ENCODE measurements at regions not wholly inside any gene's neighbourhood (a gene's known extent, or its start where the extent isn't known, plus 50 kb on each side); places are given as distances from the start of the nearest gene placed in this dataset.
A peak's percentile ranks its signal among the peaks of the same experiment; 100 is the strongest.

GRCh38 chr7:80369321-80369720 is 142.5 kb downstream of the GNAT3 start:
- POLR2A ChIA-PET = no interaction called here
- Histone ChIP-seq H3K9ac (replicated peaks; ENCODE audit: extremely low read depth, insufficient read depth, low read length) (no peak overlapping the region), H4K20me1 (replicated peaks; ENCODE audit: control insufficient read depth, extremely low read depth, insufficient read depth, low read length) (no peaks in the 10 kb centered on the region), H3K9me3 (replicated peaks; ENCODE audit: control insufficient read depth, insufficient read depth, low read length) (no peaks in the 10 kb centered on the region), H3K4me3 (replicated peaks in 1 of 3; ENCODE audit: insufficient read depth in 1 of 3, low read depth in 1 of 3, low read length in 3 of 3) (no peak overlapping the region), H3K4me2 (ENCODE audit: insufficient read depth, low read length) (peak overlapping the region; percentile 41), H3K79me2 (ENCODE audit: control insufficient read depth, insufficient read depth, low read length) (no peaks in the 10 kb centered on the region), H3K27ac (ENCODE audit: insufficient read depth, low read depth, low read length) (no peak overlapping the region), H3K27me3 (ENCODE audit: control insufficient read depth in 2 of 2, insufficient read depth in 2 of 2, low read length in 2 of 2) (no peaks in the 10 kb centered on the region), H2AFZ (ENCODE audit: low read depth, low read length) (peak overlapping the region; percentile 82), H3K4me1 (ENCODE audit: control insufficient read depth, extremely low read depth, insufficient read depth, low read length) (peaks cover 5% of the 10 kb centered on the region), H3K36me3 (ENCODE audit: control insufficient read depth in 2 of 2, extremely low read depth in 1 of 2, insufficient read depth in 2 of 2, low read length in 2 of 2) (no peaks in the 10 kb centered on the region), H3K9me1 (replicated peaks; ENCODE audit: control insufficient read depth, extremely low read depth, insufficient read depth, low read length) (no peaks in the 10 kb centered on the region)
- dilution Hi-C loops (cut with MboI; ENCODE audit: extremely low pct_ligation_motif_present, low sequenced_read_pairs) (no loop called here), intact Hi-C loops (cut with micrococcal nuclease) (no loop called here)
- DNase-seq (ENCODE audit: low read depth, low spot score) (peak; percentile 85), FAIRE-seq (no peak)
- BruUV-seq (replicated peaks) = no TSS peak
- CTCF ChIA-PET = interaction anchor here (1.1 kb wide), 2 partner anchors 10 to 20 kb away, joined by 3 read pairs; no protein-coding TSS in a partner anchor
- TF ChIP-seq JUN (IDR thresholded peaks at IDR 0.05; ENCODE audit: borderline replicate concordance, insufficient read depth, insufficient read length, low read depth) (no peak), EZH2 (IDR thresholded peaks at IDR 0.05; ENCODE audit: borderline replicate concordance, low read depth, low read length, severe bottlenecking) (no peak), FOS (IDR thresholded peaks at IDR 0.05; ENCODE audit: borderline replicate concordance, insufficient read depth, low read length) (no peak), MAX (IDR thresholded peaks at IDR 0.05; ENCODE audit: insufficient read depth, insufficient read length) (no peak), GATA2 (IDR thresholded peaks at IDR 0.05; ENCODE audit: insufficient read depth, insufficient read length, low read depth, low read length) (no peak)

GRCh38 chr7:80362677-80363076 is 149.2 kb downstream of the GNAT3 start:
- ChIA-PET CTCF (no interaction called here), POLR2A (no interaction called here)
- FAIRE-seq (no peak), DNase-seq (ENCODE audit: low read depth, low spot score) (no peak)
- no peak overlapping the region for H3K9ac ChIP-seq (replicated peaks; ENCODE audit: extremely low read depth, insufficient read depth, low read length)
- H3K27ac ChIP-seq (ENCODE audit: insufficient read depth, low read depth, low read length) = no peak overlapping the region
- no peaks in the 10 kb centered on the region for H3K27me3 ChIP-seq (ENCODE audit: control insufficient read depth in 2 of 2, insufficient read depth in 2 of 2, low read length in 2 of 2)
- dilution Hi-C loops (cut with MboI; ENCODE audit: extremely low pct_ligation_motif_present, low sequenced_read_pairs) (no loop called here), intact Hi-C loops (cut with micrococcal nuclease) (no loop called here)
- no peaks in the 10 kb centered on the region for H3K9me3 ChIP-seq (replicated peaks; ENCODE audit: control insufficient read depth, insufficient read depth, low read length)
- H2AFZ ChIP-seq (ENCODE audit: low read depth, low read length) = no peak overlapping the region
- no peaks in the 10 kb centered on the region for H3K36me3 ChIP-seq (ENCODE audit: control insufficient read depth in 2 of 2, extremely low read depth in 1 of 2, insufficient read depth in 2 of 2, low read length in 2 of 2)
- no TSS peak for BruUV-seq (replicated peaks)
- no peaks in the 10 kb centered on the region for H4K20me1 ChIP-seq (replicated peaks; ENCODE audit: control insufficient read depth, extremely low read depth, insufficient read depth, low read length)
- no peaks in the 10 kb centered on the region for H3K79me2 ChIP-seq (ENCODE audit: control insufficient read depth, insufficient read depth, low read length)
- TF ChIP-seq EZH2 (IDR thresholded peaks at IDR 0.05; ENCODE audit: borderline replicate concordance, low read depth, low read length, severe bottlenecking) = no peak
- no peak for TF ChIP-seq CTCF (IDR thresholded peaks at IDR 0.05; ENCODE audit: extremely low read depth in 1 of 2, insufficient read depth in 1 of 2, low read depth in 1 of 2, low read length in 2 of 2)
- TF ChIP-seq GATA2 (IDR thresholded peaks at IDR 0.05; ENCODE audit: insufficient read depth, insufficient read length, low read depth, low read length) = no peak
- no peak for TF ChIP-seq MYC (IDR thresholded peaks at IDR 0.05; ENCODE audit: low read depth, low read length)
- no peak for TF ChIP-seq POLR2A (IDR thresholded peaks at IDR 0.05; ENCODE audit: low read depth, low read length)
- no peak for TF ChIP-seq MAX (IDR thresholded peaks at IDR 0.05; ENCODE audit: insufficient read depth, insufficient read length)
- H3K4me1 ChIP-seq (ENCODE audit: control insufficient read depth, extremely low read depth, insufficient read depth, low read length) = no peaks in the 10 kb centered on the region
- H3K4me3 ChIP-seq (replicated peaks in 1 of 3; ENCODE audit: insufficient read depth in 1 of 3, low read depth in 1 of 3, low read length in 3 of 3) = no peak overlapping the region
- no peak overlapping the region for H3K4me2 ChIP-seq (ENCODE audit: insufficient read depth, low read length)
- H3K9me1 ChIP-seq (replicated peaks; ENCODE audit: control insufficient read depth, extremely low read depth, insufficient read depth, low read length) = no peaks in the 10 kb centered on the region

All from endothelial cell of umbilical vein (primary cell).